Natural killer cell (primary cell): ENCODE measurements at regions not wholly inside any gene's neighbourhood (a gene's known extent, or its start where the extent isn't known, plus 50 kb on each side); places are given as distances from the start of the nearest gene placed in this dataset.

Experiments used
- ATAC-seq, 3 donors: fragments of 150-1000 bp in 2 of 3; fragments of 200-7000 bp in 1 of 3; cut with Tn5 transposase; 1 replicate in 1 of 3; 2 replicates in 2 of 3; pipeline ENCODE4 v1.10.0; 2021; ENCODE audit warnings: mild to moderate bottlenecking in 2 of 3, moderate library complexity in 2 of 3
- DNase-seq, 2 donors: peaks; one replicate each; pipeline versions ENCODE4 v3.0.0 to v3.0.0-alpha.2; 2013 to 2021; ENCODE audit warnings: mixed read lengths in 1 of 2
- H3K27ac ChIP-seq: one replicate; pipeline ENCODE4 v1.5.1; 2013; ENCODE audit warnings: mild to moderate bottlenecking, low read length
- H3K27me3 ChIP-seq: one replicate; pipeline ENCODE4 v1.6.1; 2013; ENCODE audit warnings: low read length; ENCODE audit not compliant: control insufficient read depth, insufficient read depth
- H3K36me3 ChIP-seq: one replicate; pipeline ENCODE4 v1.6.1; 2013; ENCODE audit warnings: low read length; ENCODE audit not compliant: control insufficient read depth, insufficient read depth
- H3K4me1 ChIP-seq: one replicate; pipeline ENCODE4 v1.6.1; 2013; ENCODE audit warnings: low read length; ENCODE audit not compliant: control insufficient read depth, insufficient read depth
- H3K4me3 ChIP-seq: one replicate; pipeline ENCODE4 v1.5.1; 2013; ENCODE audit warnings: low read length
- H3K9me3 ChIP-seq: one replicate; pipeline ENCODE4 v1.6.1; 2013; ENCODE audit warnings: low read length; ENCODE audit not compliant: control insufficient read depth, insufficient read depth
- H3K27ac Mint-ChIP-seq, 2 donors: one replicate each; pipeline ENCODE4 v1.8.0; 2022; ENCODE audit warnings: mild to moderate bottlenecking in 2 of 2, mixed read lengths in 2 of 2, moderate library complexity in 1 of 2
- H3K27me3 Mint-ChIP-seq, 2 donors: one replicate each; pipeline ENCODE4 v1.8.0; 2022; ENCODE audit warnings: low read depth in 2 of 2, mixed read lengths in 2 of 2
- H3K36me3 Mint-ChIP-seq: one replicate; pipeline ENCODE4 v1.8.0; 2022; ENCODE audit warnings: mixed read lengths
- H3K4me1 Mint-ChIP-seq, 2 donors: one replicate each; pipeline ENCODE4 v1.8.0; 2022; ENCODE audit warnings: mixed read lengths in 2 of 2
- H3K4me3 Mint-ChIP-seq: one replicate; pipeline ENCODE4 v1.8.0; 2022; ENCODE audit warnings: mild to moderate bottlenecking, moderate library complexity, mixed read lengths
- H3K9me3 Mint-ChIP-seq, 2 donors: one replicate each; pipeline ENCODE4 v1.8.0; 2022; ENCODE audit warnings: mixed read lengths in 2 of 2
- WGBS: methylation state at CpG from one replicate; pipeline ENCODE4 v1.1.7; 2013; ENCODE audit warnings: missing lambda C conversion rate; ENCODE audit not compliant: insufficient coverage; 5-methylcytosine and 5-hydroxymethylcytosine counted together
- intact Hi-C: fragments of 100-400 bp; cut with micrococcal nuclease; formaldehyde crosslinking; loops from one replicate; pipeline ENCODE4 v1.14.2; 2022
- TF ChIP-seq, protein P1 (sequence below): fragments of 200-600 bp; IDR thresholded peaks from one replicate; pipeline ENCODE4 v1.8.0; 2022; ENCODE audit warnings: antibody characterized with exemption

DNA sequence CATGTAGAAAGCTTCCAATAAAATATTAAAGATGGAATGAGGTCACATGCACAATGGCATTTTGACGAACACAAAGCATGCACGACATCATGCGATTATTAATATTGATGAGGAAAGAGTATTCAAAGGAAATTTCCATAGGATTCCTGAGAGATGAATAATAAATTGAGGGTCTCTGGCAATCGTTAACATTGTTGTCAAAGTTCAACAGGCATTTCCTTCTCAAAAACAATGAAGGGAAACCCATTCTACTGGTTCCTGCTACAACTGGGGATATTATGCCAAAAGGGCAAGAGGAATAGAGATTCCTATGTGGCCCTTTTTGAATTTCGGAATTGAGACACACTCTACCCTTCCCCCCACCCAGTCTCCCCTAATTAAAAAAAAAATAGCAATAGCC lies 128.3 kb upstream of the NUDT7 start:
- Histone ChIP-seq H3K4me1 (no peaks in the 10 kb centered on the region), H3K4me3 (no peak overlapping the region), H3K36me3 (no peaks in the 10 kb centered on the region), H3K27ac (no peak overlapping the region), H3K9me3 (no peaks in the 10 kb centered on the region), H3K27me3 (no peaks in the 10 kb centered on the region)
- Mint-ChIP-seq H3K36me3 (no peaks in the 10 kb centered on the region), H3K4me1 (no peaks in the 10 kb centered on the region), H3K27ac (no peak overlapping the region), H3K27me3 (peaks cover 7 to 24% of the 10 kb centered on the region in 2 donors), H3K4me3 (no peak overlapping the region), H3K9me3 (no peaks in the 10 kb centered on the region)
- TF ChIP-seq, protein P1, sequence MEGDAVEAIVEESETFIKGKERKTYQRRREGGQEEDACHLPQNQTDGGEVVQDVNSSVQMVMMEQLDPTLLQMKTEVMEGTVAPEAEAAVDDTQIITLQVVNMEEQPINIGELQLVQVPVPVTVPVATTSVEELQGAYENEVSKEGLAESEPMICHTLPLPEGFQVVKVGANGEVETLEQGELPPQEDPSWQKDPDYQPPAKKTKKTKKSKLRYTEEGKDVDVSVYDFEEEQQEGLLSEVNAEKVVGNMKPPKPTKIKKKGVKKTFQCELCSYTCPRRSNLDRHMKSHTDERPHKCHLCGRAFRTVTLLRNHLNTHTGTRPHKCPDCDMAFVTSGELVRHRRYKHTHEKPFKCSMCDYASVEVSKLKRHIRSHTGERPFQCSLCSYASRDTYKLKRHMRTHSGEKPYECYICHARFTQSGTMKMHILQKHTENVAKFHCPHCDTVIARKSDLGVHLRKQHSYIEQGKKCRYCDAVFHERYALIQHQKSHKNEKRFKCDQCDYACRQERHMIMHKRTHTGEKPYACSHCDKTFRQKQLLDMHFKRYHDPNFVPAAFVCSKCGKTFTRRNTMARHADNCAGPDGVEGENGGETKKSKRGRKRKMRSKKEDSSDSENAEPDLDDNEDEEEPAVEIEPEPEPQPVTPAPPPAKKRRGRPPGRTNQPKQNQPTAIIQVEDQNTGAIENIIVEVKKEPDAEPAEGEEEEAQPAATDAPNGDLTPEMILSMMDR, result no peak
- DNase-seq (no peak), ATAC-seq (no peak)
- intact Hi-C loops, result no loop called here
- whole genome bisulfite sequencing, result 70% methylated on average over 4 of the region's 5 CpGs

DNA sequence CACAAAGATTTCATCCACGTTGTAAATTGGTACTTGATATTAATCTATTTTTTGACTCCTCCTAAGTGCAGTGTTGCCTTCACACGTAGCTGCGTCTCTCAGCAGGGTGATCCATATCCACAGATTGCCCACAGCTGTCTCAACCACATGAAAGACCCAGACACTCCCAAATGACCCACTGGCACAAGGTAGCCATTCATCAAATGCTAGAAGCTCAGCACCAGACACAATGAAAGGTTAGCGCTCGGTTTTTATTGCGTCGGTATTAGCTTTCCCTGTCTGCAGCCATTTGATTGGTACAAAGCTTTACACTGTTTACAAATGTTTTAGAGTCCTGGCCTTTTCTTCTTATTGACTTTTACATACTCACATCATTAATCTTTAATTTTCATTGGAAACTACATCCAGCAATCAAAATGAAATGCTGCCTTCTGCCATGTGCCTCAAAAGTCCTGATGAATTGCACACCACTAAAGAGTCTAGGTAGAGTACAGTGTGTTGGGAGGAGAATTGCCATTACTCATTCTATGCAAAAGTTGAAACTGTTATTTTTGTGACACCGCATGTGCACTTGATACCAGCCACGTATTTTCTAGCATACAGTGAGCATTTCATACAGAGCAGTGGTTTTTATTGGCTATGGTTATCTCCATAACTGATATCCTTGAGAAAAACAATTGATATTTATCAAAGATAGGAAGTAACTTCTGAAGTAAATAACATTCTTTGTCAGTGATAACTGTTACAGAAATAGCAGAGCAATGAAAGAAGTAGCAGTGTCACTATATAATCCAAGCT lies 127.3 kb upstream of the NUDT7 start:
- ATAC-seq, result no peak
- no peaks in the 10 kb centered on the region for H3K4me1 ChIP-seq
- TF ChIP-seq, protein P1, result no peak
- Mint-ChIP-seq H3K27ac (no peak overlapping the region), H3K9me3 (no peaks in the 10 kb centered on the region), H3K4me3 (no peak overlapping the region), H3K36me3 (no peaks in the 10 kb centered on the region), H3K4me1 (no peaks in the 10 kb centered on the region), H3K27me3 (peaks cover 7 to 34% of the 10 kb centered on the region in 2 donors)
- no peaks in the 10 kb centered on the region for H3K9me3 ChIP-seq
- no peak for DNase-seq
- intact Hi-C loops, result no loop called here
- no peaks in the 10 kb centered on the region for H3K36me3 ChIP-seq
- 86% methylated on average over 9 of the region's 9 CpGs for WGBS
- H3K27me3 ChIP-seq, result no peaks in the 10 kb centered on the region
- no peak overlapping the region for H3K27ac ChIP-seq
- H3K4me3 ChIP-seq, result no peak overlapping the region

DNA sequence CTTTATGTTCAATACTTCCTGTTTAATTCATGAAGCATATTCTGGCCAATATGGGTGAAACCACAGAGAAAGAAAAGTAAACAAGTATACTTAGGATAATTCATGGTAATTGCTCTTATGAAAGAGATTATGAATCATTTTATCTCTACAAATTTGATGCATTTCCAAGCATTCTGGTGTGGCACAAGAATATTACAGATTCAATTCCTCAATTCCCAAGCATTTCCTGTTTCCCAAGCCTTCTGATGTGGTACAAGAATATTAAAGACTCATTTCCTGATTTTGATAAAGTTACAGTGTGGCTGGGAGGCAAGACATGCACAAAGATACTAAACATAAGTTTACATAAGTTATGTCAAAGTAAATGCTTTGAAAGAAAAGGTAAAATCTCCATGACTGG lies 126.1 kb upstream of the NUDT7 start:
- peaks cover 7 to 37% of the 10 kb centered on the region in 2 donors for H3K27me3 Mint-ChIP-seq
- H3K4me3 Mint-ChIP-seq, result no peak overlapping the region
- no peaks in the 10 kb centered on the region for H3K36me3 Mint-ChIP-seq
- DNase-seq (no peak), ATAC-seq (no peak)
- H3K36me3 ChIP-seq, result no peaks in the 10 kb centered on the region
- no peaks in the 10 kb centered on the region for H3K27me3 ChIP-seq
- H3K4me1 Mint-ChIP-seq, result no peaks in the 10 kb centered on the region
- H3K4me1 ChIP-seq, result no peaks in the 10 kb centered on the region
- no peaks in the 10 kb centered on the region for H3K9me3 Mint-ChIP-seq
- no peak overlapping the region for H3K4me3 ChIP-seq
- TF ChIP-seq, protein P1, result no peak
- no peak overlapping the region for H3K27ac ChIP-seq
- intact Hi-C loops, result no loop called here
- H3K27ac Mint-ChIP-seq, result no peak overlapping the region
- H3K9me3 ChIP-seq, result no peaks in the 10 kb centered on the region
